ACHN (cell line): ENCODE measurements at regions not wholly inside any gene's neighbourhood (a gene's known extent, or its start where the extent isn't known, plus 50 kb on each side); places are given as distances from the start of the nearest gene placed in this dataset.

Experiments used
- DNase-seq: peaks from one replicate; pipeline ENCODE4 v3.0.0-alpha.2; 2015
- in situ Hi-C: cut with HindIII; loops from 2 replicates; pipeline ENCODE4 v1.10.0; 2017; ENCODE audit warnings: low sequenced_read_pairs, low pct_ligation_motif_present, low pct_unique_long_range_greater_than_20kb

GRCh38 chr13:73984201-73984600 is 150.0 kb downstream of the KLF12 start:
- in situ Hi-C loops: no loop called here
- DNase-seq: no peak

GRCh38 chr13:73983109-73983508 is 151.1 kb downstream of the KLF12 start:
- in situ Hi-C loops: no loop called here
- DNase-seq: no peak

- no peak for DNase-seq
- in situ Hi-C loops: no loop called here
These were observed 152.6 kb downstream of the KLF12 start for GRCh38 chr13:73981595-73981994.

- DNase-seq: no peak
- in situ Hi-C loops: no loop called here
These were observed 158.4 kb downstream of the KLF12 start for GRCh38 chr13:73975767-73976166.

- no peak for DNase-seq
- in situ Hi-C loops: no loop called here
These were observed 160.2 kb downstream of the KLF12 start for GRCh38 chr13:73974051-73974450.

- in situ Hi-C loops: no loop called here
- DNase-seq: no peak
These were observed 161.0 kb downstream of the KLF12 start for GRCh38 chr13:73973156-73973555.

- in situ Hi-C loops: no loop called here
- DNase-seq: no peak
These were observed 161.7 kb downstream of the KLF12 start for GRCh38 chr13:73972545-73972944.

- DNase-seq: no peak
- in situ Hi-C loops: no loop called here
These were observed 162.7 kb downstream of the KLF12 start for GRCh38 chr13:73971481-73971880.

- DNase-seq: no peak
- in situ Hi-C loops: no loop called here
These were observed 163.7 kb downstream of the KLF12 start for GRCh38 chr13:73970421-73971055.

GRCh38 chr13:73967397-73968165 is 166.6 kb downstream of the KLF12 start:
- in situ Hi-C loops: no loop called here
- DNase-seq: peak; percentile 64

- in situ Hi-C loops: no loop called here
- no peak for DNase-seq
These were observed 167.9 kb downstream of the KLF12 start for GRCh38 chr13:73966331-73966730.

GRCh38 chr13:73962284-73962683 is 171.9 kb downstream of the KLF12 start:
- no peak for DNase-seq
- in situ Hi-C loops: no loop called here

- no peak for DNase-seq
- in situ Hi-C loops: no loop called here
These were observed 173.0 kb downstream of the KLF12 start for GRCh38 chr13:73961181-73961580.

- DNase-seq: no peak
- in situ Hi-C loops: no loop called here
These were observed 173.7 kb downstream of the KLF12 start for GRCh38 chr13:73960474-73960873.

- in situ Hi-C loops: no loop called here
- no peak for DNase-seq
These were observed 175.4 kb downstream of the KLF12 start for GRCh38 chr13:73958657-73959397.

- in situ Hi-C loops: no loop called here
- DNase-seq: no peak
These were observed 176.3 kb downstream of the KLF12 start for GRCh38 chr13:73957889-73958288.

GRCh38 chr13:73956795-73957408 is 177.3 kb downstream of the KLF12 start:
- in situ Hi-C loops: no loop called here
- no peak for DNase-seq

- in situ Hi-C loops: no loop called here
- DNase-seq: no peak
These were observed 178.2 kb downstream of the KLF12 start for GRCh38 chr13:73955977-73956500.

- DNase-seq: no peak
- in situ Hi-C loops: no loop called here
These were observed 179.4 kb downstream of the KLF12 start for GRCh38 chr13:73954808-73955207.
